Skin of body (tissue), 1 donor: ENCODE measurements at regions not wholly inside any gene's neighbourhood (a gene's known extent, or its start where the extent isn't known, plus 50 kb on each side); places are given as distances from the start of the nearest gene placed in this dataset.

ENCODE experiments used
- DNase-seq: peaks from one replicate; lab custom pipeline; 2025; lab: John Stamatoyannopoulos, UW

- peak; percentile 41 for DNase-seq
Observed at GRCh38 chr11:77530879-77531278, 57.0 kb upstream of the PAK1 start.

GRCh38 chr11:77529685-77530084, 55.8 kb upstream of the PAK1 start:
- DNase-seq: no peak

DNA sequence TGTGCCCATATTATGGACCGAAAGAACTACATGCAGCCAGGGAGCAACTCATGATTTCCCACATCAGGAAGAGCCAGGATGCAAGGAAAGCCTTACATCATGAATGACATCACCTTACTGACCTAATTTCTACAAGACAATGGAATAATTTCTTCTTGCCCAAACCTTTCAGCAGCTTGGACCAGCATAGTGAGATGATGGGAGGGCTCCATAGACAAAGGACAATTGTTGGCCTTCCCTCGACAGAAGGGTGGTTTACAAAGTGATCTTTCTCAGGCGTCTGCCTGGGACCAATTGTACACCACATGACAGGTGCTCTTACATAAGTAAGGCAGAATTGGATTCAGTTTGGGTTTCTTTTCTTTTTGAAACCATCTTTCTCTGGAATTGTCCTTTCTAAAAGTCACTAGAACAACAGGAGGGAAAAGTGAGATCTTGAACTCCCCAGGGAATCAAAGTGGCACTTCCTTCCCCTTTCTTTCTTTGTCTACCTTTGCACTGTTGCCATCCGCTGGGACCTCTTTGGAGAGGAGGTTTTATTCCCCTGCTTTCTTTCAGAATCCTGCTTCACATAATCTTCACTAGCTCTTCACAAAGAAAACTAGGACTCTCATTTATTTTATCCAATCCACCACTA, 51.7 kb upstream of the PAK1 start:
- DNase-seq: no peak

DNA sequence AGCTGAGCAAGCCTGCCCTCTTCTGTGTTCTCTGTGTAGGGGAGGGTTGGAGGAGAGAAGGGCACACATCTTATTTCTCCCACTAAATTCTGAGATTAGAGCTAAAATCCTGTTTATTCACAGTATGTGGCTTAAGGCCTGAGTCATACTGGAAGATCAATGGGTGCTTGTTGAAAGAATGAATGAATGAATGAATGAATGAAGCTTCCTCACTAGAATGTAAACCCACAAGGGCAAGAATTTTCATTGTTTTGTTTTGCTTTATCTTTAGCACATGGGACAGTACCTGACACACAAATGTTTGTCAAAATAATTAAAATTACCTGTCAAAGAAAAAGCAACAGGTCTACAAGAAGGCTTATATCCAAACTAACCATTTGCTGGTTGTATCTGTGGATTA, 50.6 kb upstream of the PAK1 start:
- no peak for DNase-seq

- DNase-seq: no peak
Observed at GRCh38 chr11:77523712-77524111, 49.8 kb upstream of the PAK1 start.
